ENCODE measurements at regions not wholly inside any gene's neighbourhood (a gene's known extent, or its start where the extent isn't known, plus 50 kb on each side); places are given as distances from the start of the nearest gene placed in this dataset.
"Not testable (repeated sequence)": the region's sequence is repeated elsewhere in the genome, so short reads cannot be mapped to it uniquely, and the experiment has no call there.

GRCh38 chr9:93900971-93901861 lies 53.9 kb downstream of the BARX1 start:
- no peak for DNase-seq

GRCh38 chr9:93900436-93900819 lies 54.7 kb downstream of the BARX1 start:
- DNase-seq: no peak

- no peak for DNase-seq
These were observed 55.3 kb downstream of the BARX1 start for GRCh38 chr9:93899609-93900435.

GRCh38 chr9:93898502-93899426 lies 56.4 kb downstream of the BARX1 start:
- DNase-seq: no peak

GRCh38 chr9:93898026-93898425 lies 57.1 kb downstream of the BARX1 start:
- DNase-seq: no peak

- DNase-seq: no peak
These were observed 57.8 kb downstream of the BARX1 start for GRCh38 chr9:93897075-93897970.

- no peak for DNase-seq
These were observed 58.6 kb downstream of the BARX1 start for GRCh38 chr9:93896496-93897033.

GRCh38 chr9:93896093-93896492 lies 59.1 kb downstream of the BARX1 start:
- DNase-seq: no peak

GRCh38 chr9:93895535-93895934 lies 59.6 kb downstream of the BARX1 start:
- no peak for DNase-seq

GRCh38 chr9:93894691-93895079 lies 60.5 kb downstream of the BARX1 start:
- no peak for DNase-seq

- no peak for DNase-seq
These were observed 61.1 kb downstream of the BARX1 start for GRCh38 chr9:93893899-93894690.

GRCh38 chr9:93893194-93893593 lies 62.0 kb downstream of the BARX1 start:
- DNase-seq: no peak

GRCh38 chr9:93892748-93893147 lies 62.4 kb downstream of the BARX1 start:
- no peak for DNase-seq

- DNase-seq: no peak
These were observed 63.4 kb downstream of the BARX1 start for GRCh38 chr9:93891549-93892310.

GRCh38 chr9:93891050-93891449 lies 64.1 kb downstream of the BARX1 start:
- DNase-seq: no peak

GRCh38 chr9:93890436-93890935 lies 64.7 kb downstream of the BARX1 start:
- no peak for DNase-seq

GRCh38 chr9:93886911-93887310 lies 68.2 kb downstream of the BARX1 start:
- no peak for DNase-seq

- DNase-seq: no peak
These were observed 70.3 kb downstream of the BARX1 start for GRCh38 chr9:93884808-93885207.

- not testable (repeated sequence) for DNase-seq
These were observed 75.3 kb downstream of the BARX1 start for GRCh38 chr9:93879662-93880407.
